RWPE2 (cell line): ENCODE measurements at regions not wholly inside any gene's neighbourhood (a gene's known extent, or its start where the extent isn't known, plus 50 kb on each side); places are given as distances from the start of the nearest gene placed in this dataset.

Experiments used
- ATAC-seq: fragments of 200-7000 bp; cut with Tn5 transposase; 3 replicates; pipeline ENCODE4 v1.9.1; 2021; ENCODE audit warnings: low read depth
- DNase-seq: peaks from one replicate; pipeline ENCODE4 v3.0.0-alpha.2; 2020; ENCODE audit warnings: low spot score
- H3K27ac ChIP-seq: fragments of 450-650 bp; 2 replicates; pipeline ENCODE4 v1.5.1; 2017; ENCODE audit warnings: mild to moderate bottlenecking; ENCODE audit not compliant: poor library complexity, severe bottlenecking
- H3K27me3 ChIP-seq: fragments of 250-450 bp; sonication (Bioruptor Pico); 2 replicates; pipeline ENCODE4 v1.5.1; 2021; ENCODE audit warnings: mild to moderate bottlenecking, moderate library complexity; ENCODE audit not compliant: insufficient read depth, poor library complexity, severe bottlenecking
- H3K36me3 ChIP-seq: fragments of 250-450 bp; sonication (Bioruptor Pico); 2 replicates; pipeline ENCODE4 v1.5.1; 2020; ENCODE audit warnings: low read depth, mild to moderate bottlenecking, moderate library complexity
- H3K4me1 ChIP-seq: fragments of 250-450 bp; sonication (Bioruptor Pico); 2 replicates; pipeline ENCODE4 v1.5.1; 2021; ENCODE audit warnings: mild to moderate bottlenecking, moderate library complexity; ENCODE audit not compliant: insufficient read depth, poor library complexity, severe bottlenecking
- H3K4me3 ChIP-seq: fragments of 250-450 bp; sonication (Bioruptor Pico); 2 replicates; pipeline ENCODE4 v1.5.1; 2021; ENCODE audit warnings: mild to moderate bottlenecking, moderate library complexity; ENCODE audit not compliant: severe bottlenecking
- H3K9me3 ChIP-seq: fragments of 250-450 bp; sonication (Bioruptor Pico); 2 replicates; pipeline ENCODE4 v1.5.1; 2021; ENCODE audit warnings: mild to moderate bottlenecking, moderate library complexity; ENCODE audit not compliant: severe bottlenecking
- CTCF ChIP-seq: fragments of 450-650 bp; IDR thresholded peaks from one replicate; pipeline ENCODE4 v1.5.1; 2017; ENCODE audit warnings: mild to moderate bottlenecking, moderate library complexity; ENCODE audit not compliant: poor library complexity, severe bottlenecking

GRCh38 chr1:238675221-238675620 lies 711.1 kb upstream of the CHRM3 start:
- ATAC-seq (no peak), DNase-seq (no peak)
- H3K4me1 ChIP-seq: no peaks in the 10 kb centered on the region
- no peaks in the 10 kb centered on the region for H3K36me3 ChIP-seq
- no peak for TF ChIP-seq CTCF
- H3K9me3 ChIP-seq: no peaks in the 10 kb centered on the region
- no peak overlapping the region for H3K27ac ChIP-seq
- H3K4me3 ChIP-seq: no peak overlapping the region
- no peaks in the 10 kb centered on the region for H3K27me3 ChIP-seq

- Histone ChIP-seq H3K4me3 (no peak overlapping the region), H3K27me3 (no peaks in the 10 kb centered on the region), H3K9me3 (no peaks in the 10 kb centered on the region), H3K4me1 (no peaks in the 10 kb centered on the region), H3K36me3 (no peaks in the 10 kb centered on the region), H3K27ac (no peak overlapping the region)
- ATAC-seq (no peak), DNase-seq (no peak)
- TF ChIP-seq CTCF: no peak
Observed at GRCh38 chr1:238674316-238674715, 712.1 kb upstream of the CHRM3 start.

- no peak for ATAC-seq
- Histone ChIP-seq H3K27ac (no peak overlapping the region), H3K4me1 (no peaks in the 10 kb centered on the region), H3K9me3 (no peaks in the 10 kb centered on the region), H3K36me3 (no peaks in the 10 kb centered on the region), H3K4me3 (no peak overlapping the region), H3K27me3 (no peaks in the 10 kb centered on the region)
- no peak for TF ChIP-seq CTCF
- DNase-seq: no peak
Observed at GRCh38 chr1:238673561-238673960, 712.8 kb upstream of the CHRM3 start.

GRCh38 chr1:238672806-238673205 lies 713.6 kb upstream of the CHRM3 start:
- Histone ChIP-seq H3K4me1 (no peaks in the 10 kb centered on the region), H3K4me3 (no peak overlapping the region), H3K36me3 (no peaks in the 10 kb centered on the region), H3K9me3 (no peaks in the 10 kb centered on the region), H3K27me3 (no peaks in the 10 kb centered on the region), H3K27ac (no peak overlapping the region)
- DNase-seq (no peak), ATAC-seq (no peak)
- TF ChIP-seq CTCF: no peak

- no peak for ATAC-seq
- Histone ChIP-seq H3K27ac (no peak overlapping the region), H3K36me3 (no peaks in the 10 kb centered on the region), H3K4me1 (no peaks in the 10 kb centered on the region), H3K4me3 (no peak overlapping the region), H3K27me3 (no peaks in the 10 kb centered on the region), H3K9me3 (no peaks in the 10 kb centered on the region)
- no peak for DNase-seq
- no peak for TF ChIP-seq CTCF
Observed at GRCh38 chr1:238672262-238672661, 714.1 kb upstream of the CHRM3 start.
